GM12892 (cell line): ENCODE measurements at regions not wholly inside any gene's neighbourhood (a gene's known extent, or its start where the extent isn't known, plus 50 kb on each side); places are given as distances from the start of the nearest gene placed in this dataset.

Experiments
- POLR2A ChIP-seq: IDR thresholded peaks from 2 replicates; pipeline ENCODE4 v1.6.1; 2011; ENCODE audit warnings: low read depth, low read length, control low read depth
- POLR2AphosphoS5 ChIP-seq: IDR thresholded peaks from 2 replicates; pipeline ENCODE4 v1.6.1; 2011; ENCODE audit warnings: low read depth, low read length, control low read depth
- TAF1 ChIP-seq: IDR thresholded peaks from 2 replicates; pipeline ENCODE4 v1.6.1; 2011; ENCODE audit warnings: low read depth, mild to moderate bottlenecking, control low read depth, low read length, borderline replicate concordance

- no peak for TF ChIP-seq POLR2AphosphoS5
- no peak for TF ChIP-seq POLR2A
- no peak for TF ChIP-seq TAF1
Observed at GRCh38 chr7:12080006-12080405, 131.1 kb upstream of the TMEM106B start.
